Lung (tissue), 11 donors: ENCODE measurements at regions not wholly inside any gene's neighbourhood (a gene's known extent, or its start where the extent isn't known, plus 50 kb on each side); places are given as distances from the start of the nearest gene placed in this dataset.

Source experiments
- ATAC-seq: fragments of 200-7000 bp; cut with Tn5 transposase; one replicate; pipeline ENCODE4 v1.9.1; 2020; ENCODE audit warnings: moderate number of reproducible peaks; ENCODE audit not compliant: insufficient read depth, low FRiP score
- DNase-seq, 3 donors: peaks; one replicate each; pipeline ENCODE4 v3.0.0-alpha.2; 2013 to 2017
- H3K27ac ChIP-seq, 2 donors: one replicate each; pipeline ENCODE4 v1.5.1; 2013; ENCODE audit warnings: mild to moderate bottlenecking in 2 of 2, moderate library complexity in 2 of 2, control low read depth in 1 of 2, inconsistent platforms in 1 of 2, low read depth in 1 of 2, low read length in 1 of 2
- H3K27me3 ChIP-seq, 3 donors: one replicate each; pipeline ENCODE4 v1.5.1; 2013; ENCODE audit warnings: low read length in 2 of 3; ENCODE audit not compliant: control insufficient read depth in 3 of 3, insufficient read depth in 3 of 3
- H3K36me3 ChIP-seq, 4 donors: one replicate each; pipeline ENCODE4 v1.5.1; 2013; ENCODE audit warnings: low read length in 4 of 4, mild to moderate bottlenecking in 1 of 4, moderate library complexity in 1 of 4; ENCODE audit not compliant: control insufficient read depth in 4 of 4, insufficient read depth in 4 of 4
- H3K4me1 ChIP-seq, 5 donors: one replicate each; pipeline ENCODE4 v1.5.1; 2013; ENCODE audit warnings: low read length in 5 of 5, mild to moderate bottlenecking in 2 of 5, moderate library complexity in 1 of 5; ENCODE audit not compliant: control insufficient read depth in 5 of 5, insufficient read depth in 5 of 5
- H3K4me3 ChIP-seq: one replicate; pipeline ENCODE4 v1.5.1; 2013; ENCODE audit warnings: mild to moderate bottlenecking, control low read depth, moderate library complexity
- H3K9ac ChIP-seq, 2 donors: one replicate each; pipeline ENCODE4 v1.5.1; 2013; ENCODE audit warnings: low read length in 2 of 2, control low read depth in 1 of 2; ENCODE audit not compliant: insufficient read depth in 1 of 2
- H3K9me3 ChIP-seq, 4 donors: one replicate each; pipeline ENCODE4 v1.5.1; 2013; ENCODE audit warnings: low read length in 3 of 4, mild to moderate bottlenecking in 1 of 4, moderate library complexity in 1 of 4; ENCODE audit not compliant: control insufficient read depth in 4 of 4, insufficient read depth in 3 of 4
- CTCF ChIP-seq: IDR thresholded peaks from 2 replicates; pipeline ENCODE4 v1.5.1; 2012; ENCODE audit warnings: mild to moderate bottlenecking; ENCODE audit errors: control extremely low read depth, extremely low read depth
- WGBS, 2 donors: extraction: QIAGEN DNeasy Blood & Tissue Kit; methylation state at CpG; one replicate each; pipeline ENCODE4 v1.1.7; 2013; 5-methylcytosine and 5-hydroxymethylcytosine counted together
- donor health status: control.
- donor health status: control.
- donor health status: Bipolar disorder and iron deficiency.
- donor health status: healthy.
- donor health status: DM: yes; HTN: yes; CAD: no.

- no peak overlapping the region for H3K27ac ChIP-seq
- H3K4me3 ChIP-seq, result no peak overlapping the region
- no peak for ATAC-seq
- H3K4me1 ChIP-seq, result no peaks in the 10 kb centered on the region
- H3K36me3 ChIP-seq, result no peaks in the 10 kb centered on the region
- H3K27me3 ChIP-seq, result no peaks in the 10 kb centered on the region
- TF ChIP-seq CTCF, result no peak
- H3K9me3 ChIP-seq, result no peaks in the 10 kb centered on the region
- 89 to 93% methylated on average over 12 of the region's 12 CpGs for WGBS, 2 donors
- H3K9ac ChIP-seq, result no peak overlapping the region
- DNase-seq, result no peak
Measured at GRCh38 chr22:47883757-47884156, 1121.3 kb downstream of the TBC1D22A start.

- no peak for TF ChIP-seq CTCF
- 95 to 97% methylated on average over 2 of the region's 2 CpGs for WGBS, 2 donors
Measured at GRCh38 chr22:47879346-47879745, 1116.9 kb downstream of the TBC1D22A start.

GRCh38 chr22:47878460-47878859, 1116.0 kb downstream of the TBC1D22A start:
- H3K9me3 ChIP-seq, result no peaks in the 10 kb centered on the region
- no peak for ATAC-seq
- no peaks in the 10 kb centered on the region for H3K36me3 ChIP-seq
- no peak overlapping the region for H3K9ac ChIP-seq
- H3K27me3 ChIP-seq, result no peaks in the 10 kb centered on the region
- WGBS, 2 donors, result 60 to 63% methylated on average over 5 of the region's 5 CpGs
- no peak overlapping the region for H3K4me3 ChIP-seq
- no peak for TF ChIP-seq CTCF
- H3K27ac ChIP-seq, result no peak overlapping the region
- no peaks in the 10 kb centered on the region for H3K4me1 ChIP-seq
- DNase-seq, result peak; percentile 28 to 74 (median 33)

More at GRCh38 chr22:47879346-47879745, 1116.9 kb downstream of the TBC1D22A start:
- DNase-seq, result no peak
- no peak for ATAC-seq
- no peak overlapping the region for H3K27ac ChIP-seq
- H3K36me3 ChIP-seq, result no peaks in the 10 kb centered on the region
- no peaks in the 10 kb centered on the region for H3K4me1 ChIP-seq
- H3K9me3 ChIP-seq, result no peaks in the 10 kb centered on the region
- no peak overlapping the region for H3K4me3 ChIP-seq
- no peak overlapping the region for H3K9ac ChIP-seq
- no peaks in the 10 kb centered on the region for H3K27me3 ChIP-seq

- 90 to 92% methylated on average over 19 of the region's 19 CpGs for WGBS, 2 donors
Measured at GRCh38 chr22:47872761-47873535, 1110.5 kb downstream of the TBC1D22A start.

More at GRCh38 chr22:47872761-47873535, 1110.5 kb downstream of the TBC1D22A start:
- H3K36me3 ChIP-seq, result no peaks in the 10 kb centered on the region
- H3K9me3 ChIP-seq, result peaks cover 0 to 3% (median 0%) of the 10 kb centered on the region in 4 donors
- H3K27me3 ChIP-seq, result no peaks in the 10 kb centered on the region
- H3K4me1 ChIP-seq, result no peaks in the 10 kb centered on the region
- ATAC-seq, result no peak
- DNase-seq, result no peak
- H3K4me3 ChIP-seq, result no peak overlapping the region
- no peak for TF ChIP-seq CTCF
- no peak overlapping the region for H3K27ac ChIP-seq
- H3K9ac ChIP-seq, result no peak overlapping the region
